ENCODE measurements at regions not wholly inside any gene's neighbourhood (a gene's known extent, or its start where the extent isn't known, plus 50 kb on each side); places are given as distances from the start of the nearest gene placed in this dataset.

- DNase-seq, result no peak
Observed at GRCh38 chr18:71754246-71754645, 789.9 kb downstream of the CBLN2 start.

- DNase-seq, result no peak
Observed at GRCh38 chr18:71743634-71744033, 800.5 kb downstream of the CBLN2 start.

- DNase-seq, result no peak
Observed at GRCh38 chr18:71729611-71730010, 814.5 kb downstream of the CBLN2 start.

GRCh38 chr18:71727909-71728308 lies 816.2 kb downstream of the CBLN2 start:
- no peak for DNase-seq

GRCh38 chr18:71725256-71725655 lies 818.9 kb downstream of the CBLN2 start:
- no peak for DNase-seq

- no peak for DNase-seq
Observed at GRCh38 chr18:71707985-71708500, 836.1 kb downstream of the CBLN2 start.

GRCh38 chr18:71707400-71707799 lies 836.7 kb downstream of the CBLN2 start:
- DNase-seq, result no peak

- DNase-seq, result no peak
Observed at GRCh38 chr18:71689416-71690160, 854.6 kb downstream of the CBLN2 start.

- no peak for DNase-seq
Observed at GRCh38 chr18:71682591-71682990, 861.6 kb downstream of the CBLN2 start.

GRCh38 chr18:71678144-71678543 lies 866.0 kb downstream of the CBLN2 start:
- no peak for DNase-seq

- DNase-seq, result no peak
Observed at GRCh38 chr18:71673954-71674353, 870.2 kb downstream of the CBLN2 start.

- no peak for DNase-seq
Observed at GRCh38 chr18:71673498-71673897, 870.6 kb downstream of the CBLN2 start.

- DNase-seq, result no peak
Observed at GRCh38 chr18:71666481-71666880, 877.7 kb downstream of the CBLN2 start.

GRCh38 chr18:71665131-71665530 lies 879.0 kb downstream of the CBLN2 start:
- DNase-seq, result peak in 1 of 3 donors; percentile 13

- DNase-seq, result no peak
Observed at GRCh38 chr18:71643822-71644221, 900.3 kb downstream of the CBLN2 start.

- no peak for DNase-seq
Observed at GRCh38 chr18:71630696-71631095, 913.4 kb downstream of the CBLN2 start.

- no peak for DNase-seq
Observed at GRCh38 chr18:71625556-71626090, 918.5 kb downstream of the CBLN2 start.

GRCh38 chr18:71598374-71598773 lies 945.8 kb downstream of the CBLN2 start:
- peak in 1 of 3 donors; percentile 0 for DNase-seq

- no peak for DNase-seq
Observed at GRCh38 chr18:71597219-71597618, 946.9 kb downstream of the CBLN2 start.

GRCh38 chr18:71583252-71583651 lies 960.9 kb downstream of the CBLN2 start:
- no peak for DNase-seq

GRCh38 chr18:71554686-71555085 lies 989.5 kb downstream of the CBLN2 start:
- no peak for DNase-seq

- DNase-seq, result no peak
Observed at GRCh38 chr18:71541643-71542042, 1002.5 kb downstream of the CBLN2 start.

- no peak for DNase-seq
Observed at GRCh38 chr18:71529703-71530303, 1014.3 kb downstream of the CBLN2 start.

All from muscle of back (tissue), 3 donors.